Upper lobe of right lung (tissue), 1 donor: ENCODE measurements at regions not wholly inside any gene's neighbourhood (a gene's known extent, or its start where the extent isn't known, plus 50 kb on each side); places are given as distances from the start of the nearest gene placed in this dataset.

Experiments used
- ATAC-seq: fragments of 200-7000 bp; cut with Tn5 transposase; one replicate; pipeline ENCODE4 v1.9.1; 2020; ENCODE audit warnings: mild to moderate bottlenecking, moderate library complexity
- DNase-seq: peaks from one replicate; pipeline ENCODE4 v3.0.0-alpha.2; 2020
- H3K27ac ChIP-seq: fragments of 200-600 bp; one replicate; pipeline ENCODE4 v1.8.0; 2022
- H3K27me3 ChIP-seq: fragments of 200-600 bp; one replicate; pipeline ENCODE4 v1.8.0; 2022; ENCODE audit warnings: mild to moderate bottlenecking
- H3K36me3 ChIP-seq: fragments of 200-600 bp; one replicate; pipeline ENCODE4 v1.8.0; 2022
- H3K4me1 ChIP-seq: fragments of 200-600 bp; one replicate; pipeline ENCODE4 v1.8.0; 2022
- H3K4me3 ChIP-seq: fragments of 200-600 bp; one replicate; pipeline ENCODE4 v1.8.0; 2022; ENCODE audit warnings: mild to moderate bottlenecking
- H3K9me3 ChIP-seq: fragments of 200-600 bp; one replicate; pipeline ENCODE4 v1.8.0; 2022
- CTCF ChIP-seq: fragments of 200-600 bp; IDR thresholded peaks from one replicate; pipeline ENCODE4 v1.8.0; 2022; ENCODE audit warnings: antibody characterized with exemption
- intact Hi-C: fragments of 100-400 bp; cut with DNase I; formaldehyde crosslinking; loops from one replicate; pipeline ENCODE4 v1.11.0; 2022
- donor health status: DM: no; HTN: yes; CAD: no; lungs with severe emphysema.

- Histone ChIP-seq H3K27ac (no peak overlapping the region), H3K27me3 (no peaks in the 10 kb centered on the region), H3K9me3 (no peaks in the 10 kb centered on the region), H3K4me3 (no peak overlapping the region), H3K36me3 (no peaks in the 10 kb centered on the region), H3K4me1 (no peaks in the 10 kb centered on the region)
- ATAC-seq (no peak), DNase-seq (no peak)
- TF ChIP-seq CTCF, result no peak
- intact Hi-C loops, result no loop called here
These were observed 459.9 kb upstream of the CADM1 start for GRCh38 chr11:115964091-115964490.

DNA sequence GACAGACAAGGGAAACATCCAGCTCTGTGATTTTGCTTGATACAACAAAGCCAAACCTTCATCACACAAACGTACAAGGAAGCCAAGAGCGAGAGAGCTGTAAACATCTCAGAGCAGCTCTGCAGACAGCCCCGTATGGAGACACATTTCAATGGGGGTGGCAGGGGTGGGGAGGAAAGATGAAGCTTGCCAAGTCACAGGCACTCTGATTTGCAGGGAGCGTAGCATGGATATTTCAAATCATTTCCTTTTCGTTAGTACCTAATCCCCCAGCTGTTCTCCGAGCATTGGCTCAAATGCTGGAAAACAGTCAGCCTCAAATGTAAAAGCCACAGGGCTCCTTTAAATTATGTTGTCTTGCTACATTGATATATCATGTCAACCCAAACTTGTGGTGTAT is 458.9 kb upstream of the CADM1 start:
- no peaks in the 10 kb centered on the region for H3K4me1 ChIP-seq
- intact Hi-C loops, result no loop called here
- H3K36me3 ChIP-seq, result no peaks in the 10 kb centered on the region
- no peak overlapping the region for H3K27ac ChIP-seq
- H3K4me3 ChIP-seq, result no peak overlapping the region
- ATAC-seq (no peak), DNase-seq (no peak)
- no peaks in the 10 kb centered on the region for H3K9me3 ChIP-seq
- no peak for TF ChIP-seq CTCF
- H3K27me3 ChIP-seq, result no peaks in the 10 kb centered on the region

DNA sequence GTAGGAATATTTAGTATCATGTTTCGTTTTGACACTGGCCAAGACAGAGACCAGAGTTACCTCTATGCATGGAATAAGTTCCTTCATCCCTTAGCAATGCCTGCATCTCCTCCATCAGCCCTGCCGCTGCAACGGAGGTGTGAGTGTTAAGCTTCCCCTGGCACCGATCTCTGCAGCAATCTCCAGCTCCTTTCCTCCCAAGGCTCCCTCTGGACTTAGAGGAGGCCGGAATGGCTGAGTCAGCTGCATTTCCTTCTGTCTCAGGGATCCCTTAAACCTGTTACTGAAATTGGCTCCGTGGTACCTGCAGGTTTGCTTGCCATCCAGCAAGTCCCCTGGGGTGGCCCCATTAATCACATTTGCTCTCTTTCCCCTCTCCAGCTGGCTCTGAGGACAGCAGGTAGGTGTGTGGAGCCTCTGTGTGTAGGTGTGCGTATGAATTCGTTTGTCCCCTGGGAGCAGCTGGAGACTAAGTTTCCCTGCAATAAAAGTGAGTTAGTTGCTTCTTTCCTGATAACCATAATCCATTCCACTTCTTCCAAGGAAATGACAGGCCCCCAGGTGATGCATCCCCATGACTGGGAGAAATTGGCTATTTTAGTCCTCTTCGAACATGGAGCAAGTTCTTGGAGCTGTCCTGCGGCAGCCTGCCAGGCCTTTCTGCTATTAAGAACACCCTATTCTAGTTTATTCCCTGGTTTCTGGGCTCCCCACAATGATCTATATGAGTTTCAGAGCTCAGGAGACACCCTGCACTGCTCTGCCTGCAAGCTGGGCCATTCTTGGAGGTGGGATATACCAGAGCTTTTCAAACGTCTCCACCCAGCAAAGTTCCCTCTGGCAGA is 457.2 kb upstream of the CADM1 start:
- H3K4me1 ChIP-seq, result no peaks in the 10 kb centered on the region
- no peaks in the 10 kb centered on the region for H3K36me3 ChIP-seq
- ATAC-seq (no peak), DNase-seq (no peak)
- H3K9me3 ChIP-seq, result no peaks in the 10 kb centered on the region
- no peak overlapping the region for H3K27ac ChIP-seq
- H3K27me3 ChIP-seq, result no peaks in the 10 kb centered on the region
- intact Hi-C loops, result no loop called here
- H3K4me3 ChIP-seq, result no peak overlapping the region
- no peak for TF ChIP-seq CTCF

- H3K4me1 ChIP-seq, result no peaks in the 10 kb centered on the region
- H3K36me3 ChIP-seq, result no peaks in the 10 kb centered on the region
- no peak for TF ChIP-seq CTCF
- no peaks in the 10 kb centered on the region for H3K9me3 ChIP-seq
- ATAC-seq, result no peak
- intact Hi-C loops, result no loop called here
- no peak for DNase-seq
- no peak overlapping the region for H3K27ac ChIP-seq
- H3K27me3 ChIP-seq, result peaks cover 4% of the 10 kb centered on the region
- no peak overlapping the region for H3K4me3 ChIP-seq
These were observed 454.9 kb upstream of the CADM1 start for GRCh38 chr11:115959081-115959486.

DNA sequence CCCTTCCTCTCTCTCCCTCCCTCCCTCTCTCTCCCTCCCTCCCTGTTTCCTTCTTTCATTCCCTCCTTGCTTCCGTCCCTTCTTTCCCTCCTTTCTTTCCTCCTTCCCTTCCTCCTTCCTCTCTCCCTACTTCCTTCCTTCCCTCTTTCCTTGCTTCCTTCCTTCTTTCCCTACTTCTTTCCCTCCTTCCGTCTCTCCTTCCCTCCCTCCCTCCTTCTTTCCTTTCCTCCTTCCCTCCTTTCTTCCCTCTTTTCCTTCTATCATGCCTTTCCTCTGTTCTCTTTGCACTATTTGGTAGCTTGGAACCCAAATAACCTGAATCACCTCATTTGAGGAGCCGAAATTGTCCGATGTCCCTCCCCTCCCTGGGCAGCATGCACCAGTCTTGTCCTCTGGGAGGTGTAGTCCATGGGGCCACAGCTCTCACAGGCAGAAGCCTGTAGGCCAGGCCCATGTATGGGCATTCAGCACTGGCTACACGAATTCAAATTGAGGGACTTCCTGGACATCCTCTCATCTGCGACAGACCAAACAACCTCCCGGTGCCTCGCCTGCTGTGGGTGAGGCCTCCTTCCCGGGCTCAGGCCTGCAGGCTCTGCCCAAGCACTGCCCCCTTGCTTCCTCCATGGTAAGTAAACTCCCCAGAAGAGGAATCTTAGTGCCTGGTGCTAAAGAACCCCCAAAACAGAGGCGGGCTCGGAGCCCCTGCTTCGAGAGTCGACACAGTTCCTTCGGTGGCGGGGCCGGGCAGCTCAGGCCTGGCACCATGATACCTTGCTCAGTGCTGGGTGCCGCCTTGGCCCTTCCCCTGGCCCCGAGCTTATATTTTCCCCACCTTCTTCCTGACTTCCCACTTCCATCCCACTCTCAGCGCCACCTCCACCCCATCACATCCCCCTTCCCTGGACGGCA is 454.1 kb upstream of the CADM1 start:
- peaks cover 6% of the 10 kb centered on the region for H3K27me3 ChIP-seq
- no peak for DNase-seq
- ATAC-seq, result no peak
- no peak overlapping the region for H3K27ac ChIP-seq
- no peaks in the 10 kb centered on the region for H3K36me3 ChIP-seq
- TF ChIP-seq CTCF, result no peak
- no peaks in the 10 kb centered on the region for H3K4me1 ChIP-seq
- H3K4me3 ChIP-seq, result no peak overlapping the region
- H3K9me3 ChIP-seq, result no peaks in the 10 kb centered on the region
- intact Hi-C loops, result no loop called here
